PFSK-1 (cell line): ENCODE measurements at regions not wholly inside any gene's neighbourhood (a gene's known extent, or its start where the extent isn't known, plus 50 kb on each side); places are given as distances from the start of the nearest gene placed in this dataset.

ENCODE experiments used
- FOXP2 ChIP-seq: optimal IDR thresholded peaks from 2 replicates; pipeline ENCODE3; 2011; ENCODE audit warnings: borderline replicate concordance, control low read depth, inconsistent platforms; ENCODE audit not compliant: insufficient read depth; ENCODE audit errors: extremely low read length, extremely low read depth
- POLR2AphosphoS5 ChIP-seq: IDR thresholded peaks from 2 replicates; pipeline ENCODE4 v1.6.1; 2012; ENCODE audit warnings: low read depth, mild to moderate bottlenecking, control low read depth, low read length, moderate library complexity
- REST ChIP-seq, 2 experiments: IDR thresholded peaks; 2 replicates each; pipeline versions ENCODE4 v1.6.1 to v1.8.0; 2011 to 2012; ENCODE audit warnings: low read depth in 2 of 2, low read length in 2 of 2, control low read depth in 1 of 2, inconsistent platforms in 1 of 2, mild to moderate bottlenecking in 1 of 2, moderate library complexity in 1 of 2; ENCODE audit not compliant: insufficient read depth in 1 of 2
- SIN3A ChIP-seq: IDR thresholded peaks from 2 replicates; pipeline ENCODE4 v1.6.1; 2012; ENCODE audit warnings: mild to moderate bottlenecking, low read length, moderate library complexity, borderline replicate concordance; ENCODE audit not compliant: insufficient read depth
- TAF1 ChIP-seq: IDR thresholded peaks from 2 replicates; pipeline ENCODE4 v1.6.1; 2012; ENCODE audit warnings: low read length, control low read depth, borderline replicate concordance; ENCODE audit not compliant: insufficient read depth

DNA sequence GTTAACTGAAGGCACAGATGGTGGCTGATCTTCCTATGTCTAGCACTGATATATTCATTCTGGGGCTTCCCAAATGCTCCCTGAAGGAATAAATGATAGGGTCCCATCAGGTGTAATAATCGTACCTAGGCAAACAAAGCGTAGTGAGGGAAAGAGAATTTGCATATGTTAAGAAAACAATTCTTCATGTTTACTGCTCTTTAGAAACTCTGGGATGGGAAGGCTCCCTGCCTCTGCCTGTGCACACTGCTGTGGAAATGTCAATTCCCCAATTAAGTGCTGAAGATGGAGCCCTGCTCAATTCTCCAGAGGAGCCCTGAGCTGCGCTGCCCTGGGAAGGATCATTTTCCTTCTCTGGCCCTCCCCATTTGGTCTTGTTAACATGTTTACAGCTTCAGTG lies 380.9 kb upstream of the ADARB2 start:
- no peak for TF ChIP-seq REST (IDR thresholded peaks at IDR 0.05; ENCODE audit: insufficient read depth in 1 of 2, low read depth in 2 of 2, low read length in 2 of 2)
- TF ChIP-seq TAF1 = no peak
- no peak for TF ChIP-seq POLR2AphosphoS5
- TF ChIP-seq FOXP2 = no peak

DNA sequence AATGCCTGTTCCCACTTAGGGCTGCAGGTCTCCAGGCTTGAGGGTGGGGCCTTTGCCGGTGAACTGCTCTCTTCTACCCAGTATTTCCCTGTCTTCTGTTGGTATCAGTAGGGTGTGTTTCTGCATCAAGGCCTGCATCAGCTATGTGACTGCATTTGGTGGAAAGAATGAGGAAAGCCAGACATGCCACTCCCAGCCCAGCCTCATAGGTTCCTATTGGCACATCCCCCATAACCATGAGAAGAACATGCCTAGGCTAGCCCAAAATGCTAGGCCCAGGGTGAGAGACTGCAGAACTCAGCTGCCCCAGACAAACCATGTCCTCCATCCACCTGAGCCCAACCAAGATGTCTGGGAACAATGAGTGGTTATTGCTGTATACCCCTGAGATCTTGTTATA lies 380.3 kb upstream of the ADARB2 start:
- TF ChIP-seq POLR2AphosphoS5 = no peak
- no peak for TF ChIP-seq TAF1
- no peak for TF ChIP-seq FOXP2
- no peak for TF ChIP-seq REST (IDR thresholded peaks at IDR 0.05; ENCODE audit: insufficient read depth in 1 of 2, low read depth in 2 of 2, low read length in 2 of 2)
- no peak for TF ChIP-seq SIN3A

DNA sequence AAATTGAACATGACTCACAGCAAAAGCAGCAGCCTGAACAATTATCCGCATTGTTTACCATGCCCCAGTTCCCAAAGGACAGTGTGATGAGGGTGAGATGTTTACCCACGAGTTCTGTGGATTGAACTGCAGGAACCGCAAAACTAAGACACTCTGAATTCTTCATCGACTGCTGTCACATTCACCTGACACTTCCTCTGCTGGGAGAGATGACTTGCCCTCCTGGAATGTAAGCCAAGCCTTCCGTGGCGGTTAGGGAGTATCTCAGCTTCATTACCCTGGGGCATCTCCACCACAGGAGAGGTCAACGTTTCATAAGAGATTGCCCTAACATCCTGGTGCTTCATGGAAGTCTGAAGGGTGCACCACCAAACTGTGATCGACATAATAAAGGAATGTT lies 374.6 kb upstream of the ADARB2 start:
- TF ChIP-seq SIN3A = no peak
- TF ChIP-seq REST (IDR thresholded peaks at IDR 0.05; ENCODE audit: insufficient read depth in 1 of 2, low read depth in 2 of 2, low read length in 2 of 2) = no peak
- no peak for TF ChIP-seq FOXP2
- no peak for TF ChIP-seq POLR2AphosphoS5
- no peak for TF ChIP-seq TAF1

- TF ChIP-seq REST (IDR thresholded peaks at IDR 0.05; ENCODE audit: insufficient read depth in 1 of 2, low read depth in 2 of 2, low read length in 2 of 2) (no peak), SIN3A (no peak), POLR2AphosphoS5 (no peak), TAF1 (no peak), FOXP2 (no peak)
Measured at GRCh38 chr10:2108496-2108895, 371.2 kb upstream of the ADARB2 start.

DNA sequence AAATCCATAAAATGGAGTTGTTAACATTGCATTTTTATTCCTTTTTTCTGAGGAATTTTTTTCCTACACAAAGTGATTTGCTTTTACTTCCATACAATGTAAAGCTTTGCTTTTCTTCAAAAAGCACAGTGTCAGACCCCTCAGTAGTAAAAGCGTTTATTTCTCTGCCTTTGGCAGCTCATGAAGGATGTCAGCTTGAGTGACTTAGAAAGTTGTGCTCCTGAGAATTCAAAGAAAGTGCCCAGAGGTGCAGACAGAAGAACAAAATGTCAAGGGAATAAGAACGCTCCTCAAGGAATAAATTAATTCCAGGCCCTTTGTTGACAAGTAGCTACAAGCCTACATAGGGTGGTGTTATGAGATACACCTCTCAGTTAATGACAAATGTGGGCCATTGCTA lies 369.3 kb upstream of the ADARB2 start:
- TF ChIP-seq TAF1 (no peak), POLR2AphosphoS5 (no peak), REST (IDR thresholded peaks at IDR 0.05; ENCODE audit: insufficient read depth in 1 of 2, low read depth in 2 of 2, low read length in 2 of 2) (no peak)
